Endothelial cell of umbilical vein (primary cell): ENCODE measurements at regions not wholly inside any gene's neighbourhood (a gene's known extent, or its start where the extent isn't known, plus 50 kb on each side); places are given as distances from the start of the nearest gene placed in this dataset.

ENCODE experiments used
- BruUV-seq: library from RNA; stranded (reverse); fragments of 400-500 nt; replicated peaks from 2 replicates; lab custom pipeline; 2021; lab: Mats Ljungman, UMichigan
- CTCF ChIA-PET: fragments of 300-600, 350-600 bp; sonication (Branson Sonifier 250); formaldehyde crosslinking; loops from one replicate; lab custom pipeline; 2021; ENCODE audit warnings: antibody characterized with exemption, inconsistent platforms; lab: Charles Lee
- POLR2A ChIA-PET: fragments of 300-600, 350-600 bp; sonication (Branson Sonifier 250); formaldehyde crosslinking; loops from one replicate; lab custom pipeline; 2021; ENCODE audit warnings: antibody characterized with exemption, inconsistent platforms; lab: Charles Lee
- DNase-seq: peaks from one replicate; pipeline ENCODE4 v3.0.0-alpha.2; 2011; ENCODE audit warnings: low read depth, low spot score
- FAIRE-seq: peaks from 2 replicates; lab custom pipeline; 2011; peaks lifted over from hg19 to GRCh38; lab: Jason Lieb, UNC
- H2AFZ ChIP-seq: 2 replicates; pipeline ENCODE4 v1.6.0; 2012; ENCODE audit warnings: low read depth, low read length, control low read depth, inconsistent platforms
- H3K27ac ChIP-seq: 2 replicates; pipeline ENCODE4 v1.5.1; 2011; ENCODE audit warnings: low read depth, mild to moderate bottlenecking, control low read depth, low read length, moderate library complexity; ENCODE audit not compliant: insufficient read depth
- H3K27me3 ChIP-seq, 2 experiments: 2 replicates each; pipeline versions ENCODE4 v1.6.0 to v1.6.1; 2011; ENCODE audit warnings: low read length in 2 of 2, mixed read lengths in 1 of 2; ENCODE audit not compliant: control insufficient read depth in 2 of 2, insufficient read depth in 2 of 2
- H3K36me3 ChIP-seq, 2 experiments: 2 replicates in 1 of 2; 3 replicates in 1 of 2; pipeline ENCODE4 v1.5.1; 2011; ENCODE audit warnings: low read length in 2 of 2, mild to moderate bottlenecking in 1 of 2, moderate library complexity in 1 of 2; ENCODE audit not compliant: control insufficient read depth in 2 of 2, insufficient read depth in 2 of 2; ENCODE audit errors: extremely low read depth in 1 of 2
- H3K4me1 ChIP-seq: 3 replicates; pipeline ENCODE4 v1.5.1; 2011; ENCODE audit warnings: mild to moderate bottlenecking, low read length; ENCODE audit not compliant: control insufficient read depth, insufficient read depth; ENCODE audit errors: extremely low read depth
- H3K4me2 ChIP-seq: 2 replicates; pipeline ENCODE4 v1.6.1; 2011; ENCODE audit warnings: low read length, control low read depth, mixed read lengths; ENCODE audit not compliant: insufficient read depth
- H3K4me3 ChIP-seq, 3 experiments: fragments of 200-600 bp in 1 of 3; sonication (generic), shearing (Covaris generic) in 1 of 3; replicated peaks in 1 of 3; 2 replicates each; pipeline ENCODE4 v1.5.1; 2011 to 2016; ENCODE audit warnings: control low read depth in 3 of 3, low read length in 3 of 3, mild to moderate bottlenecking in 2 of 3, inconsistent platforms in 1 of 3, low read depth in 1 of 3, moderate library complexity in 1 of 3; ENCODE audit not compliant: insufficient read depth in 1 of 3
- H3K79me2 ChIP-seq: 2 replicates; pipeline ENCODE4 v1.6.0; 2012; ENCODE audit warnings: low read length, inconsistent platforms; ENCODE audit not compliant: control insufficient read depth, insufficient read depth
- H3K9ac ChIP-seq: replicated peaks from 2 replicates; pipeline ENCODE3; 2011; ENCODE audit warnings: low read length, control low read depth; ENCODE audit not compliant: insufficient read depth; ENCODE audit errors: extremely low read depth
- H3K9me1 ChIP-seq: replicated peaks from 3 replicates; pipeline ENCODE4 v1.6.0; 2011; ENCODE audit warnings: mild to moderate bottlenecking, low read length; ENCODE audit not compliant: control insufficient read depth, insufficient read depth; ENCODE audit errors: extremely low read depth
- H3K9me3 ChIP-seq: replicated peaks from 2 replicates; pipeline ENCODE4 v1.5.1; 2012; ENCODE audit warnings: low read length, inconsistent platforms; ENCODE audit not compliant: control insufficient read depth, insufficient read depth
- H4K20me1 ChIP-seq: replicated peaks from 2 replicates; pipeline ENCODE3; 2011; ENCODE audit warnings: mild to moderate bottlenecking, low read length; ENCODE audit not compliant: control insufficient read depth, insufficient read depth; ENCODE audit errors: extremely low read depth
- EZH2 ChIP-seq: IDR thresholded peaks from 2 replicates; pipeline ENCODE4 v1.6.1; 2012; ENCODE audit warnings: borderline replicate concordance, low read depth, mild to moderate bottlenecking, moderate library complexity, low read length, inconsistent platforms; ENCODE audit not compliant: severe bottlenecking
- FOS ChIP-seq: IDR thresholded peaks from 2 replicates; pipeline ENCODE4 v1.6.1; 2011; ENCODE audit warnings: mild to moderate bottlenecking, low read length, moderate library complexity, borderline replicate concordance; ENCODE audit not compliant: insufficient read depth
- GATA2 ChIP-seq: IDR thresholded peaks from 2 replicates; pipeline ENCODE4 v1.7.0; 2011; ENCODE audit warnings: low read depth, mild to moderate bottlenecking, moderate library complexity, mixed read lengths, low read length; ENCODE audit not compliant: insufficient read length, insufficient read depth
- JUN ChIP-seq: IDR thresholded peaks from 2 replicates; pipeline ENCODE4 v1.6.1; 2011; ENCODE audit warnings: borderline replicate concordance, low read depth; ENCODE audit not compliant: insufficient read length, insufficient read depth
- MAX ChIP-seq: IDR thresholded peaks from 2 replicates; pipeline ENCODE4 v1.6.1; 2011; ENCODE audit not compliant: insufficient read depth, insufficient read length
- MYC ChIP-seq: IDR thresholded peaks from one replicate; pipeline ENCODE4 v1.6.1; 2011; ENCODE audit warnings: mild to moderate bottlenecking, low read depth, low read length
- POLR2A ChIP-seq: IDR thresholded peaks from 2 replicates; pipeline ENCODE4 v1.6.1; 2012; ENCODE audit warnings: low read depth, mild to moderate bottlenecking, control low read depth, low read length
- POLR2AphosphoS5 ChIP-seq: IDR thresholded peaks from 2 replicates; pipeline ENCODE4 v1.6.1; 2012; ENCODE audit warnings: low read depth, mild to moderate bottlenecking, control low read depth, low read length, moderate library complexity; ENCODE audit not compliant: insufficient read depth
- dilution Hi-C: fragments of 300-500 bp; cut with MboI; formaldehyde crosslinking; loops from one replicate; pipeline ENCODE4 v1.15.0; 2019; ENCODE audit warnings: low sequenced_read_pairs; ENCODE audit not compliant: extremely low pct_ligation_motif_present
- intact Hi-C: fragments of 100-400 bp; cut with micrococcal nuclease; formaldehyde crosslinking; loops from one replicate; pipeline ENCODE4 v1.10.0; 2022
- TF ChIP-seq, protein P1 (sequence below), 2 donors: IDR thresholded peaks; 1 replicate in 1 of 2; 2 replicates in 1 of 2; pipeline ENCODE4 v1.5.1; 2011; ENCODE audit warnings: low read length in 2 of 2, mild to moderate bottlenecking in 2 of 2, moderate library complexity in 2 of 2, control low read depth in 1 of 2, inconsistent platforms in 1 of 2, low read depth in 1 of 2; ENCODE audit not compliant: insufficient read depth in 1 of 2; ENCODE audit errors: extremely low read depth in 1 of 2

GRCh38 chr16:47979164-47979520 is 176.7 kb downstream of the ABCC12 start:
- no peaks in the 10 kb centered on the region for H3K27me3 ChIP-seq
- ChIA-PET POLR2A (no interaction called here), CTCF (no interaction called here)
- no peaks in the 10 kb centered on the region for H3K79me2 ChIP-seq
- dilution Hi-C loops: no loop called here
- no peaks in the 10 kb centered on the region for H3K4me1 ChIP-seq
- no peak overlapping the region for H3K4me3 ChIP-seq
- DNase-seq: no peak
- TF ChIP-seq GATA2 (no peak), JUN (no peak), EZH2 (no peak), POLR2AphosphoS5 (no peak), FOS (no peak)
- no peak overlapping the region for H2AFZ ChIP-seq
- intact Hi-C loops: no loop called here
- no peaks in the 10 kb centered on the region for H3K9me3 ChIP-seq
- no peak overlapping the region for H3K4me2 ChIP-seq
- H3K36me3 ChIP-seq: no peaks in the 10 kb centered on the region
- H3K27ac ChIP-seq: no peak overlapping the region
- BruUV-seq: no TSS peak
- no peaks in the 10 kb centered on the region for H3K9me1 ChIP-seq
- no peak overlapping the region for H3K9ac ChIP-seq
- H4K20me1 ChIP-seq: no peaks in the 10 kb centered on the region
- FAIRE-seq: no peak

GRCh38 chr16:47978491-47979163 is 177.2 kb downstream of the ABCC12 start:
- CTCF ChIA-PET: no interaction called here
- H3K27me3 ChIP-seq: no peaks in the 10 kb centered on the region
- BruUV-seq: no TSS peak
- TF ChIP-seq FOS (no peak), POLR2AphosphoS5 (no peak), MAX (no peak), EZH2 (no peak), MYC (no peak), JUN (no peak), POLR2A (no peak), GATA2 (no peak)
- TF ChIP-seq, protein P1, sequence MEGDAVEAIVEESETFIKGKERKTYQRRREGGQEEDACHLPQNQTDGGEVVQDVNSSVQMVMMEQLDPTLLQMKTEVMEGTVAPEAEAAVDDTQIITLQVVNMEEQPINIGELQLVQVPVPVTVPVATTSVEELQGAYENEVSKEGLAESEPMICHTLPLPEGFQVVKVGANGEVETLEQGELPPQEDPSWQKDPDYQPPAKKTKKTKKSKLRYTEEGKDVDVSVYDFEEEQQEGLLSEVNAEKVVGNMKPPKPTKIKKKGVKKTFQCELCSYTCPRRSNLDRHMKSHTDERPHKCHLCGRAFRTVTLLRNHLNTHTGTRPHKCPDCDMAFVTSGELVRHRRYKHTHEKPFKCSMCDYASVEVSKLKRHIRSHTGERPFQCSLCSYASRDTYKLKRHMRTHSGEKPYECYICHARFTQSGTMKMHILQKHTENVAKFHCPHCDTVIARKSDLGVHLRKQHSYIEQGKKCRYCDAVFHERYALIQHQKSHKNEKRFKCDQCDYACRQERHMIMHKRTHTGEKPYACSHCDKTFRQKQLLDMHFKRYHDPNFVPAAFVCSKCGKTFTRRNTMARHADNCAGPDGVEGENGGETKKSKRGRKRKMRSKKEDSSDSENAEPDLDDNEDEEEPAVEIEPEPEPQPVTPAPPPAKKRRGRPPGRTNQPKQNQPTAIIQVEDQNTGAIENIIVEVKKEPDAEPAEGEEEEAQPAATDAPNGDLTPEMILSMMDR (IDR thresholded peaks at IDR 0.05; ENCODE audit: extremely low read depth in 1 of 2, insufficient read depth in 1 of 2, low read depth in 1 of 2, low read length in 2 of 2): no peak
- H3K36me3 ChIP-seq: no peaks in the 10 kb centered on the region
- no peak overlapping the region for H2AFZ ChIP-seq
- no peak overlapping the region for H3K4me3 ChIP-seq
- intact Hi-C loops (no loop called here), dilution Hi-C loops (no loop called here)
- no peak overlapping the region for H3K9ac ChIP-seq
- no peak for FAIRE-seq
- no peaks in the 10 kb centered on the region for H3K9me3 ChIP-seq
- no peaks in the 10 kb centered on the region for H4K20me1 ChIP-seq
- H3K9me1 ChIP-seq: no peaks in the 10 kb centered on the region
- no peaks in the 10 kb centered on the region for H3K79me2 ChIP-seq
- POLR2A ChIA-PET: no interaction called here
- no peaks in the 10 kb centered on the region for H3K4me1 ChIP-seq
- DNase-seq: no peak
- H3K4me2 ChIP-seq: no peak overlapping the region
- H3K27ac ChIP-seq: no peak overlapping the region
